ENCODE measurements at regions not wholly inside any gene's neighbourhood (a gene's known extent, or its start where the extent isn't known, plus 50 kb on each side); places are given as distances from the start of the nearest gene placed in this dataset.

GRCh38 chr2:7132753-7133152, 215.5 kb downstream of the RNF144A start:
- no peak for TF ChIP-seq EZH2 (IDR thresholded peaks at IDR 0.05; ENCODE audit: borderline replicate concordance, low read depth, low read length, poor library complexity, severe bottlenecking)
- no peak for TF ChIP-seq CTCF (conservative IDR thresholded peaks at IDR 0.05; ENCODE audit: low read depth, low read length)
